ENCODE measurements at regions not wholly inside any gene's neighbourhood (a gene's known extent, or its start where the extent isn't known, plus 50 kb on each side); places are given as distances from the start of the nearest gene placed in this dataset.

DNA sequence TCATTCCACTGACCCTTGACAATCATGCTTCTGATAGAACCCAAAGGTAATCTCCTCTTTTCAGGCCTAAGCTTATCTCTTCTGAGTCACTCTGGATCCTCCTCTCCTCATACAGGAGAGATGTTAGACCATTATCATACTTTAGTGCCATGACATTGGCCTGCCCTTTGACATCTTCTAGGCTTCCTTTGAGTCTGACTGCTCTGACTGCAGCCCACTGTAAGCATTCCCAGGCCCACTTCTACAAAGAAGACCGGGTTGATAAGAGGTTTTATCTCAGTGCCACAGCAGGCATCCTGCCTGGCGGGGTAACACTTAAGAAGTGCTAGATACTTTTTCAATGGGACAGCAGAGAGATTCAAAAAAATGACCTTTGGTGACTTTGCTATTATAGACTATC is 438.0 kb downstream of the KCNA4 start:
- Histone ChIP-seq H3K27me3 (ENCODE audit: control insufficient read depth in 1 of 2, insufficient read depth in 2 of 2, low read length in 2 of 2) (no peaks in the 10 kb centered on the region), H3K9me3 (ENCODE audit: control insufficient read depth in 1 of 2, insufficient read depth in 1 of 2, low read length in 2 of 2) (no peaks in the 10 kb centered on the region), H3K4me1 (ENCODE audit: insufficient read depth, low read length) (no peaks in the 10 kb centered on the region), H3K4me3 (ENCODE audit: low read length) (no peak overlapping the region), H3K36me3 (ENCODE audit: insufficient read depth, low read length) (no peaks in the 10 kb centered on the region), H3K27ac (ENCODE audit: low read depth in 1 of 2, low read length in 2 of 2) (no peak overlapping the region)
- no peak overlapping the region for H3K4me3 Mint-ChIP-seq
- H3K9me3 Mint-ChIP-seq, result peaks cover 11% of the 10 kb centered on the region
- CTCF ChIA-PET, result no interaction called here
- ATAC-seq (ENCODE audit: poor library complexity), result no peak
- TF ChIP-seq CTCF (IDR thresholded peaks at IDR 0.05), result no peak
- no peak overlapping the region for H3K27ac Mint-ChIP-seq
- no peaks in the 10 kb centered on the region for H3K36me3 Mint-ChIP-seq (ENCODE audit: low read depth)
- POLR2A ChIA-PET, result no interaction called here
- no peak for DNase-seq
- H3K27me3 Mint-ChIP-seq, result no peaks in the 10 kb centered on the region
- intact Hi-C loops (cut with DNase I, micrococcal nuclease), result no loop called here
- no peaks in the 10 kb centered on the region for H3K4me1 Mint-ChIP-seq (ENCODE audit: low read depth)

DNA sequence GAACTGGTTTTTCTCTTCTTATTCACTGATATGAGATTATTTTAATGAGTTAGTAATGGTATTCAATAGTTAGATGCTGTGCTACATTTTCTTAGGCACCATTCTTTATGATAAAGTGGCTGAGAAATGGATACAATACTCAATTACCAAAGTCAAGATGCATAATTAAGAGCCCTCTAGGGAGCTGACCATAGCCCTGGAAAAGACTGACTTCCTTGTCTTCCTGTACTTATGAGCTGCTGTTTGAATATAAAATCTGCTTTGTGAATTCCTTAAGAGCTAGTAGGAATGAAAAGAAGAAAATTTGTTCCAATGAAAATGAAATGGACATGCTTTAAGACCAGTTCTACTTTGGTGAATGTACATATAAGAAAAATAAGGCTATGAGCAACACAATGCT is 452.3 kb downstream of the KCNA4 start:
- no peaks in the 10 kb centered on the region for H3K4me1 Mint-ChIP-seq (ENCODE audit: low read depth)
- no peak overlapping the region for H3K27ac ChIP-seq (ENCODE audit: low read depth in 1 of 2, low read length in 2 of 2)
- no peak overlapping the region for H3K4me3 Mint-ChIP-seq
- H3K27me3 Mint-ChIP-seq, result no peaks in the 10 kb centered on the region
- H3K9me3 Mint-ChIP-seq, result peaks cover 4% of the 10 kb centered on the region
- DNase-seq, result no peak
- H3K9me3 ChIP-seq (ENCODE audit: control insufficient read depth in 1 of 2, insufficient read depth in 1 of 2, low read length in 2 of 2), result peaks cover 0 to 9% of the 10 kb centered on the region in 2 experiments
- ChIA-PET CTCF (no interaction called here), POLR2A (no interaction called here)
- no peaks in the 10 kb centered on the region for H3K27me3 ChIP-seq (ENCODE audit: control insufficient read depth in 1 of 2, insufficient read depth in 2 of 2, low read length in 2 of 2)
- no peaks in the 10 kb centered on the region for H3K4me1 ChIP-seq (ENCODE audit: insufficient read depth, low read length)
- intact Hi-C loops (cut with DNase I, micrococcal nuclease), result loop anchor here in 1 of 2 experiments (5.0 kb wide), 1 partner anchor 767 kb away; no protein-coding TSS in a partner anchor
- ATAC-seq (ENCODE audit: poor library complexity), result no peak
- H3K27ac Mint-ChIP-seq, result no peak overlapping the region
- H3K4me3 ChIP-seq (ENCODE audit: low read length), result no peak overlapping the region
- no peak for TF ChIP-seq CTCF (IDR thresholded peaks at IDR 0.05)
- H3K36me3 Mint-ChIP-seq (ENCODE audit: low read depth), result no peaks in the 10 kb centered on the region
- no peaks in the 10 kb centered on the region for H3K36me3 ChIP-seq (ENCODE audit: insufficient read depth, low read length)

DNA sequence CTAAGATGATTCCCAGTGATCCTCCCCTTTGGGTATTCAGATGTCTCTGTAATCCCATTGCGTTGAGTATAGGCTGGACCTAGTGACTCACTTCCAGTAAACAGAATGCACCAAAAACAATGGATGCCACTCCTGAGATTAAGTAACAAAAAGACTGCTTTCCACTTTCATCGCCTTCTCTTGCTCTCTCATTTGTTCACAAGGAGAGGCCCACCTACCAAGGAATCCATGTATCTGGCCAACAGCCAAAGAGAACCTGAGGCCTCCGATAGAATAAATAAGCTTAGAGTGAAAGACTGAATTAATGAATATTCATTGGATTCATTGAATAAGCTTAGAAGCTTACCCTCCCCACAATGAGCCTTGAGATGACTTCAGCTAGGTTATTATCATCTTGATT is 454.6 kb downstream of the KCNA4 start:
- Mint-ChIP-seq H3K27ac (no peak overlapping the region), H3K36me3 (ENCODE audit: low read depth) (no peaks in the 10 kb centered on the region), H3K4me1 (ENCODE audit: low read depth) (no peaks in the 10 kb centered on the region), H3K4me3 (no peak overlapping the region), H3K9me3 (peaks cover 6% of the 10 kb centered on the region), H3K27me3 (no peaks in the 10 kb centered on the region)
- no peak for ATAC-seq (ENCODE audit: poor library complexity)
- no peak for DNase-seq
- intact Hi-C loops (cut with DNase I, micrococcal nuclease), result loop anchor here in 1 of 2 experiments (5.0 kb wide), 1 partner anchor 765 kb away; no protein-coding TSS in a partner anchor
- Histone ChIP-seq H3K27ac (ENCODE audit: low read depth in 1 of 2, low read length in 2 of 2) (no peak overlapping the region), H3K27me3 (ENCODE audit: control insufficient read depth in 1 of 2, insufficient read depth in 2 of 2, low read length in 2 of 2) (no peaks in the 10 kb centered on the region), H3K9me3 (ENCODE audit: control insufficient read depth in 1 of 2, insufficient read depth in 1 of 2, low read length in 2 of 2) (peaks cover 0 to 5% of the 10 kb centered on the region in 2 experiments), H3K36me3 (ENCODE audit: insufficient read depth, low read length) (no peaks in the 10 kb centered on the region), H3K4me3 (ENCODE audit: low read length) (no peak overlapping the region), H3K4me1 (ENCODE audit: insufficient read depth, low read length) (no peaks in the 10 kb centered on the region)
- ChIA-PET POLR2A (no interaction called here), CTCF (no interaction called here)
- no peak for TF ChIP-seq CTCF (IDR thresholded peaks at IDR 0.05)

Measured in CD4-positive, alpha-beta T cell (primary cell).